TTC549 (cell line): ENCODE measurements at regions not wholly inside any gene's neighbourhood (a gene's known extent, or its start where the extent isn't known, plus 50 kb on each side); places are given as distances from the start of the nearest gene placed in this dataset.

Experiments
- FAIRE-seq: peaks from 2 replicates; lab custom pipeline; 2012; peaks lifted over from hg19 to GRCh38; lab: Jason Lieb, UNC

DNA sequence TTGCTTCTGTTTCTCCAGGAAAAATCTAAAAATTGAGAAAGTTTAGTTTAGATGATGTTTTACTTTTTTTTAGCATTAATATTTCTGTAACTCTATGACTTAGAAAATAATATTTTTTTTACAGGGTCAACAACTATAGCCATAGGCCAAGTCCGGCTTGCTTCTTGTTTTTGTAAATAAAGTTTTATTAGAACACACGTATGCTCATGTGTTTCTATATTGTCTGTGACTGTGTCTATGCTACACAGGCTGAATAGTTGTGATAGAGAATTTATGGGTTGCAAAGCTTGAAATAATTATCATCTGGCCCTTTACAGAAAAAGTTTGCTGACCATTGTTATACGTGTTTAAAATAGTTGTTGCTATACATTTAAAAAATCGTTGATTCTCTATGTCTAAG, 399.2 kb downstream of the EPM2A start:
- no peak for FAIRE-seq

- FAIRE-seq: no peak
These were observed 396.2 kb downstream of the EPM2A start for GRCh38 chr6:145339089-145339488.

DNA sequence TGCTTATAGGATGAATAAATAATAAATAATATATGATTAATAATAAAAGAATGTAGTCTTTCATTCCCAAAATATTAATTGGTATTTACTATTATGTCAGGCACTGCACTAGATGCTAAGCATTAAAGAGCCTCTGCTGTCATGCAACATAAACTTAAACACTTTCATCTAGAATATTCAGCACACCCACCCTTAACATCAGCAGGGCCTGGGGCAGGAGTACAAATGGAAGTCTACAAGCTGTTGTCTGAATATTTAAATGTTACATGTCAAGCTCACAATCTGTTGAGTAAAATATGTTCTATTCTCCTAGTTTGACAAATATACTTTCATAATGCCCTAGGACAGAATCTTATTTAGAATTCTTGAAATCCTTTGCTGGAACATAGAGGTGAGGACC, 395.1 kb downstream of the EPM2A start:
- no peak for FAIRE-seq

DNA sequence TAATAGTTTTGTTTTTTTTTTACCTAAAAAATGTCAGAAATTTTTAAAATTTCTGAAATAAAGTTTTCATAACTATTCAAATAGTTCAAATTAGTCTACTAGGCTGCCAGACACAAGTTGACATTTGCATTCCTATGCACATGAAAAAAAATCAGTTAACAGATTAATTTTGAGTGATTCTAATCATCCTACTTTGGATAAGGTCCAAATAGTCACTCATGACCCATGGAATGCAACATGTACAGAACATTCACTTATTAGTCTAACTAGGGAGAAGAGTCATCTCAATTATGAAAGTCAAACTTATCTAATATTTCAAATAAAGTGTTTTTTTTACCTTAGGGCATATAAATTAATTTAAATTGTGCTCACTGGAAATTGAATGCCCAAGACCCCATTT, 390.2 kb downstream of the EPM2A start:
- no peak for FAIRE-seq

DNA sequence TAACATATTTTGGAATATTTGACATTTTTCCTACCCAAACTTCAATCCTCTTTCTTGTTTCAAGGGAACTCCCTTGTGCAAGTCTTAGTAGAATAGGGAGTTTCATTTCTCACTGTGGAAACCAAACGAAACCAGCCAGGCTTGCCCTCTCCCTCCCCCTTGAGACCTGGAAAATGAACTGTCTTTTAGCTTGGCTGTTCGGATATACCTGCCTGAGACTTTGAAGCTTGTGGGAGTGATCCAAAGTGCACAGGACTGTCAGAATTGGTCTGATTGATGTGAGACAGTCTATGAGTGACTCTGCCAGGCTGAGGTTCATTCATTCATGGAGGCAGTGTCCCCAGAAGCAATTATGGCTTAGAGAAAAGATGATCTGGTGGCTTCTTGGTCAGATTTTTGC, 388.1 kb downstream of the EPM2A start:
- no peak for FAIRE-seq

- no peak for FAIRE-seq
These were observed 385.3 kb downstream of the EPM2A start for GRCh38 chr6:145349950-145350510.

GRCh38 chr6:145350928-145351327, 384.4 kb downstream of the EPM2A start:
- FAIRE-seq: no peak

GRCh38 chr6:145352382-145353080, 382.8 kb downstream of the EPM2A start:
- FAIRE-seq: no peak

DNA sequence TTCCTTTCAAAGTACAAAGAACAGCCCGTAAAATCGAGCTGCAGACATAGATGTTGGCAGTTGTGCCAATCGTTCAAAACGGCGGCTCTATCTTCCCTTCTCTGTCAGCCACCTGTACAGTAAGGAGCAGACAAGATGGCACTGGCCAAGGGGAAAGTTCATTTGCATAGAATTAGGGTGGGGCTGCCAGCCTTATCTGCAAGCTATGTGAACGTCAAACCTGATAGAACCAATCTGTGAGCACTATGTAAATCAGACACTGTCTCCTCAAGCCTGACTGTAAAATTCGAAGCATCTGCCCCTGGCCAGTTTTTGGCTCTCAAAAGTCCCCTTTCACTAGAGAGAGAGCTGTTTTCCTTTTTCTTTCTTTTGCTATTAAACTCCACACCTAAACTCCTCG, 374.5 kb downstream of the EPM2A start:
- no peak for FAIRE-seq

- FAIRE-seq: no peak
These were observed 368.2 kb downstream of the EPM2A start for GRCh38 chr6:145367149-145367548.

GRCh38 chr6:145368075-145368474, 367.2 kb downstream of the EPM2A start:
- no peak for FAIRE-seq

- FAIRE-seq: no peak
These were observed 364.8 kb downstream of the EPM2A start for GRCh38 chr6:145370559-145370958.

GRCh38 chr6:145372671-145373151, 362.6 kb downstream of the EPM2A start:
- FAIRE-seq: no peak

DNA sequence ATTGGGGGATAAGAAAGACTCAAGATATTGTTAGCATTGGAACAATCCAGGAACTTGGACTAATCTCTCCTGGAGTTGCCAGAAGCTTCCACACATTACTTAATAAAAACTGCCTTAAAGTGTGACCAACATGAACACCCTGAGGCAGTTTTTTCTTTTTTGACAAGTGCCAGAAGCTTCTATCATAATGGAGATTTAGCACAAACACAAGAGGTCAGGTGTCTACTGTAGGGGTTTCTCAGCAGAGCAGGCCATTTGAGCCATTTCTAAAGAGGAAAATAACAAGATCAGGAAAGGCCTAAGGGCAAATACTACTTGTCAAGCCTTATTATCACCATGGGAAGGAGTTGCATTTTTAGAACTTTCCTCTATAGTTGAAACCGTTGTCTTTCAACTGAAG, 361.5 kb downstream of the EPM2A start:
- no peak for FAIRE-seq

- FAIRE-seq: no peak
These were observed 360.8 kb downstream of the EPM2A start for GRCh38 chr6:145374570-145374969.

DNA sequence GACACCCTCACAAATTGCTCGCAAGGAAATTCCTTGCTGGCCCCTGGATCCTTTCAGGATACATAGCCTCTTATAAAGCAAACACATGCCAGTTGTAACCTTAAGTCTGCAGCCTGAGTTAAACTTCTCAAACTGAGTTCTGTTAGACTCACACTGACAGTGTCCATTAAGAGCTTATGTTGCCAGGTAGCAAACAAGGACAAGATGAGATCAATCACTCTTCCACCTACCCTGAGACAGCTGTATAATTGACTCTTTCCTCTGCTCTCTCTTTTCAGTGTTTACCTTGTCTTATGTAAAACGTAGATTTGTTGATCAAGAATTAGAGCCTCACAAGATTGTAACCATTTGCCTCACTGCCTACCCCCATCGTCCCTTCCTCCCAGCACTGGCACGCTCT, 359.8 kb downstream of the EPM2A start:
- no peak for FAIRE-seq

- FAIRE-seq: no peak
These were observed 355.1 kb downstream of the EPM2A start for GRCh38 chr6:145380186-145380585.

DNA sequence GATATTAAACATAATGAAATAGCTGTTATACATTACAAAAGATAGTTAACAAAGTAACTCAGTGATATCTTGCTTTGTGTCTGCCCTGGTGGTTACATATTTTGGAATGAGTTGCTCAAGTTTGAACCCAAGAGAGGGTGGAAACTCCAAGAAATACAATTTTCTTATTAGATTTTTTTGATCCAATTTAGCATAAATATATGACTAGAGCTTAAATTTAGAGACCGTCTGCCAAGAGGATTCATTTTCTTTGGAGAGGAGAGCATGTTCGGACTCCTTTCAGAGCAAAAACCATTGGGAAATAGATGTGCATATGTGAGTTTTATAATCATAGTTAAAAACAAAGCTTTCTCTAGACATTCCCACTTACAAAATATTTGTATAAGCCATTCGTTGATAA, 353.4 kb downstream of the EPM2A start:
- FAIRE-seq: no peak

DNA sequence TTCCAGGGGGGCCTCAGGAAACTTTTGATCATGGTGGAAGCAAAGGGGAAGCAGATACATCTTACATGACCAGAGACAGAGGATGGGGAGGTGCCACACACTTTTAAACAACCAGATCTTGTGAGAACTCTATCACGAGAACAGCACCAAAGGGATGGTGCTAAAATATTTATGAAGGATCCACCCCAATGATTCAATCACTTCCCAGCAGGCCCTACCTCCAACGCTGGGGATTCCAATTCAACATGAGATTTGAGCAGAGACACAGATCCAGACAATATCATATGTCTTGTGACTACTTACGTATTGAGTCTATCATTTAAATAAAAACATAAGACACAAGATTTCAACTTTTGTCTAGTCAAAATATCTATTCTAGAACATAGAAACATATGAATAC, 351.9 kb downstream of the EPM2A start:
- no peak for FAIRE-seq

GRCh38 chr6:145384503-145384902, 350.8 kb downstream of the EPM2A start:
- no peak for FAIRE-seq

DNA sequence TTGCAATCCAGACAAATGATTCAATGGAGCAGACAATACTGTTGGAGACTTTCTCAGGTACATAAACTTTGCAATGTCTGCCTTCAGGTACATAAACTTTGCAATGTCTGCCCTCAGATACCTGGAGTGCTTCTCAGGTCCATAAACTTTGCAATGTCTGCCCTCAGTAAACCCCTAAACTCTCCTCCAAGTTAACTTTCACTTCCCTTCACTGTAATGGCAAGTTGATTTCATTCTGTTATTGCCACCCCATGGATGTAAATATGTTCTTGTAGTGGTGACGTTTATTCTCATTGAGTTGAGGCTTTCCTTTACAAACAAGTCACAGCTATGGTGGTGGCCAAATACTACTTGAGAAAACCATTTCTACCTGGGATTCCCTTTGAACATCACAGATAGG, 338.8 kb downstream of the EPM2A start:
- no peak for FAIRE-seq

DNA sequence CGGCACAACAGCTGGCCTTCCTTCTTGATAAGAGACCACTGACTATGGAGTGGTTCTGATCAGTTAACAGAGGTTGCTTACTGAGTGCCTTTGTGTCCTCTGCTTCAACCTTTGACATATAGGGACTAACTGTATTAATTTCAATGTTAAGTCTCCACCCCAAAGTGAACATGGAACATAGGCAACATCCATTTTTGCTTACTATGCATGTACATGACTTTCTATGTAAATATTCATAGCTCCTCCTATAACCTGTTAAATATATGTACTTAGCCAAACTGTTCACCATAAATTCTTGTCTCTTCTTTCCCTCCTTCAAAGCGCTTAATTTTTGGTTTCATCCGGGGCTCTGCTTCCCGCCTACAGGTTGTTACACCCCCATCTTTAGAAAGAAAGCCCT, 334.8 kb downstream of the EPM2A start:
- FAIRE-seq: no peak

- FAIRE-seq: no peak
These were observed 330.2 kb downstream of the EPM2A start for GRCh38 chr6:145405006-145405551.

GRCh38 chr6:145406783-145407182, 328.5 kb downstream of the EPM2A start:
- no peak for FAIRE-seq
